CD8-positive, alpha-beta memory T cell (primary cell): ENCODE measurements at regions not wholly inside any gene's neighbourhood (a gene's known extent, or its start where the extent isn't known, plus 50 kb on each side); places are given as distances from the start of the nearest gene placed in this dataset.

Experiments
- CTCF ChIA-PET: fragments of 350-600 bp; sonication (Branson Sonifier 250); formaldehyde crosslinking; loops from one replicate; lab custom pipeline; 2021; ENCODE audit warnings: antibody characterized with exemption; lab: Charles Lee
- POLR2A ChIA-PET: fragments of 350-600 bp; sonication (Branson Sonifier 250); formaldehyde crosslinking; loops from one replicate; lab custom pipeline; 2021; ENCODE audit warnings: antibody characterized with exemption; lab: Charles Lee
- DNase-seq, 5 donors: peaks; one replicate each; pipeline versions ENCODE4 v3.0.0 to v3.0.0-alpha.2; 2020 to 2022; ENCODE audit warnings: mixed read lengths in 1 of 5
- H3K27ac ChIP-seq: one replicate; pipeline ENCODE4 v1.7.0; 2013; ENCODE audit warnings: low read depth, mild to moderate bottlenecking, low read length, moderate library complexity
- H3K27me3 ChIP-seq: 2 replicates; pipeline ENCODE4 v1.7.0; 2013; ENCODE audit warnings: low read length, mild to moderate bottlenecking; ENCODE audit not compliant: insufficient read depth, poor library complexity, severe bottlenecking
- H3K36me3 ChIP-seq: 2 replicates; pipeline ENCODE4 v1.7.0; 2013; ENCODE audit warnings: mild to moderate bottlenecking, low read length, moderate library complexity; ENCODE audit not compliant: insufficient read depth
- H3K4me1 ChIP-seq: 2 replicates; pipeline ENCODE4 v1.7.0; 2013; ENCODE audit warnings: mild to moderate bottlenecking, low read length, moderate library complexity; ENCODE audit not compliant: insufficient read depth
- H3K4me3 ChIP-seq: 2 replicates; pipeline ENCODE4 v1.7.0; 2013; ENCODE audit warnings: mild to moderate bottlenecking, low read length
- H3K9me3 ChIP-seq: 2 replicates; pipeline ENCODE4 v1.7.0; 2013; ENCODE audit warnings: mild to moderate bottlenecking, low read length
- H3K27ac Mint-ChIP-seq, 8 donors: one replicate each; pipeline ENCODE4 v1.8.0; 2020 to 2021; ENCODE audit warnings: mixed read lengths in 8 of 8, mild to moderate bottlenecking in 6 of 8, inconsistent platforms in 3 of 8, moderate library complexity in 3 of 8
- H3K27me3 Mint-ChIP-seq, 2 donors: one replicate each; pipeline ENCODE4 v1.8.0; 2020 to 2021; ENCODE audit warnings: mixed read lengths in 2 of 2, mild to moderate bottlenecking in 1 of 2, moderate library complexity in 1 of 2
- H3K36me3 Mint-ChIP-seq, 3 donors: one replicate each; pipeline ENCODE4 v1.8.0; 2020 to 2021; ENCODE audit warnings: mixed read lengths in 3 of 3, inconsistent platforms in 1 of 3, mild to moderate bottlenecking in 1 of 3
- H3K4me1 Mint-ChIP-seq, 3 donors: one replicate each; pipeline ENCODE4 v1.8.0; 2020 to 2021; ENCODE audit warnings: mixed read lengths in 3 of 3, inconsistent platforms in 1 of 3, mild to moderate bottlenecking in 1 of 3
- H3K4me3 Mint-ChIP-seq, 7 donors: one replicate each; pipeline ENCODE4 v1.8.0; 2020 to 2021; ENCODE audit warnings: mixed read lengths in 7 of 7, mild to moderate bottlenecking in 6 of 7, moderate library complexity in 4 of 7, inconsistent platforms in 2 of 7
- H3K9me3 Mint-ChIP-seq, 5 donors: one replicate each; pipeline ENCODE4 v1.8.0; 2020 to 2022; ENCODE audit warnings: mixed read lengths in 5 of 5, mild to moderate bottlenecking in 3 of 5, moderate library complexity in 2 of 5, inconsistent platforms in 1 of 5

GRCh38 chr5:68547622-68548021 lies 332.1 kb downstream of the PIK3R1 start:
- peaks cover 0 to 3% of the 10 kb centered on the region in 2 donors for H3K27me3 Mint-ChIP-seq
- POLR2A ChIA-PET: no interaction called here
- H3K27me3 ChIP-seq: no peaks in the 10 kb centered on the region
- no peak overlapping the region for H3K27ac ChIP-seq
- H3K4me3 Mint-ChIP-seq: no peak overlapping the region
- DNase-seq: no peak
- H3K4me1 ChIP-seq: no peaks in the 10 kb centered on the region
- H3K36me3 ChIP-seq: no peaks in the 10 kb centered on the region
- peaks cover 0 to 9% (median 0%) of the 10 kb centered on the region in 3 donors for H3K4me1 Mint-ChIP-seq
- H3K9me3 ChIP-seq: no peaks in the 10 kb centered on the region
- H3K4me3 ChIP-seq: no peak overlapping the region
- peak overlapping the region in 1 of 8 donors; percentile 34 for H3K27ac Mint-ChIP-seq
- CTCF ChIA-PET: no interaction called here
- H3K36me3 Mint-ChIP-seq: no peaks in the 10 kb centered on the region
- H3K9me3 Mint-ChIP-seq: no peaks in the 10 kb centered on the region

DNA sequence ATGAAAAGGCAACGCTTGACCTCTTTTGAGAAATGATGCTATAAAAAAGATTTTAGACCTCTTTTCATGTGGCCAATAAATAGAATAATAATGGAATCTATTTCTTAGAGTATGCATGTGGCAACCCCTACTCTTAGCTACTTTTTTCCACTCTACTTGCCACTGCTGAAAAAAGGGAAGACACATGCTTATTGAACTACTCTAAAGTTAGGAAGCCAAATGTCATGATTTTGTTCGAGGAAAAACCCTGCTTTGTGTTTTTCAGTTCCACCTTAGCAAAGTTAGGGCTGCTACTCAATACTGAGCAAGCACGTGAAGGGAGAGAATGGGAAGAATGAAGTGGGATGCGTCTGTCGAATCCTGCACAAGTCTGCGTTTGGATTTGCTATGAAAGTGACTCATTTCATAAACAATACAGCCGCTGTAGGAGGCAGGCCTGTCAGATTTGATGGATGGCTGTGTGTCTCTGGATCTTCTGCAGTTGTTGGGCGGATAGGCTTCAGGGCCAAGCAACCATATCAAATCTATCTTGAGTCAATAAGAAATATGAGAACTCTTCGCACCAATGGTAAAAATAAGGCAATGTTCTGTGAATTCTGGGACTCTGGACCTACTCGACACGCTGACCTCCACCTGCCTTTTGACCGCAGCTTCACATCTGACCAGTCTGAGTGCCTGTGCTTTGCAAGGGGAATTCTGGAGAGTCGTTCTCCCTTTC lies 333.6 kb downstream of the PIK3R1 start:
- CTCF ChIA-PET: no interaction called here

DNA sequence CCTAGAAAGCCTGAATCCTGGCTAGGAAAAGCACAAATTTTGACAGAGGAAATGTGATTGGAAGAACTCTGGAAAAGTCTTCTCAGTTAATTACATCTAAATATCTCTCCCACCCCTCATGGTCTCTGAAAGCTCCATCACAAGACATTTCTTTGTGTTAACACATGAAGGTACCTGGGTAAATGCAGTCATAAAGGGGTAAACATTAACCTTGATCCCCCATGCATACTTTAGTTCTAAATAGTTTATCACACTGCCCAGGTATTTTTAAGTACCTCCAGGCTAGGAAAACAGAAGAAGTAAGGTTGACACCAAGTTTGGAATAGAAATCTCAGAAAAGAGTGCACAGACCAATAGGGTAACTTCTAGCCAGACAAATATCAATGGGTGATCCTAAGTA lies 334.5 kb downstream of the PIK3R1 start:
- H3K4me1 Mint-ChIP-seq: no peaks in the 10 kb centered on the region
- no peak overlapping the region for H3K27ac Mint-ChIP-seq
- no peak overlapping the region for H3K4me3 Mint-ChIP-seq
- no peaks in the 10 kb centered on the region for H3K9me3 ChIP-seq
- DNase-seq: no peak
- no peaks in the 10 kb centered on the region for H3K4me1 ChIP-seq
- no peak overlapping the region for H3K27ac ChIP-seq
- H3K36me3 Mint-ChIP-seq: no peaks in the 10 kb centered on the region
- no peaks in the 10 kb centered on the region for H3K27me3 ChIP-seq
- CTCF ChIA-PET: no interaction called here
- H3K27me3 Mint-ChIP-seq: no peaks in the 10 kb centered on the region
- H3K36me3 ChIP-seq: no peaks in the 10 kb centered on the region
- POLR2A ChIA-PET: no interaction called here
- no peaks in the 10 kb centered on the region for H3K9me3 Mint-ChIP-seq
- H3K4me3 ChIP-seq: no peak overlapping the region

More for the DNA sequence above, 333.6 kb downstream of the PIK3R1 start:
- Mint-ChIP-seq H3K4me1 (no peaks in the 10 kb centered on the region), H3K4me3 (no peak overlapping the region), H3K9me3 (no peaks in the 10 kb centered on the region), H3K36me3 (no peaks in the 10 kb centered on the region), H3K27me3 (no peaks in the 10 kb centered on the region), H3K27ac (no peak overlapping the region)
- Histone ChIP-seq H3K36me3 (no peaks in the 10 kb centered on the region), H3K4me1 (no peaks in the 10 kb centered on the region), H3K9me3 (no peaks in the 10 kb centered on the region), H3K27me3 (no peaks in the 10 kb centered on the region), H3K27ac (no peak overlapping the region), H3K4me3 (no peak overlapping the region)
- DNase-seq: no peak
- POLR2A ChIA-PET: no interaction called here

GRCh38 chr5:68551436-68551835 lies 335.9 kb downstream of the PIK3R1 start:
- Histone ChIP-seq H3K27ac (no peak overlapping the region), H3K9me3 (no peaks in the 10 kb centered on the region), H3K27me3 (no peaks in the 10 kb centered on the region), H3K36me3 (no peaks in the 10 kb centered on the region), H3K4me3 (no peak overlapping the region), H3K4me1 (no peaks in the 10 kb centered on the region)
- Mint-ChIP-seq H3K4me1 (no peaks in the 10 kb centered on the region), H3K4me3 (no peak overlapping the region), H3K27ac (no peak overlapping the region), H3K36me3 (no peaks in the 10 kb centered on the region), H3K27me3 (no peaks in the 10 kb centered on the region), H3K9me3 (no peaks in the 10 kb centered on the region)
- CTCF ChIA-PET: interaction anchor here (0.6 kb wide), 1 partner anchor 98 kb away, joined by 3 read pairs; no protein-coding TSS in a partner anchor
- no peak for DNase-seq
- POLR2A ChIA-PET: no interaction called here

DNA sequence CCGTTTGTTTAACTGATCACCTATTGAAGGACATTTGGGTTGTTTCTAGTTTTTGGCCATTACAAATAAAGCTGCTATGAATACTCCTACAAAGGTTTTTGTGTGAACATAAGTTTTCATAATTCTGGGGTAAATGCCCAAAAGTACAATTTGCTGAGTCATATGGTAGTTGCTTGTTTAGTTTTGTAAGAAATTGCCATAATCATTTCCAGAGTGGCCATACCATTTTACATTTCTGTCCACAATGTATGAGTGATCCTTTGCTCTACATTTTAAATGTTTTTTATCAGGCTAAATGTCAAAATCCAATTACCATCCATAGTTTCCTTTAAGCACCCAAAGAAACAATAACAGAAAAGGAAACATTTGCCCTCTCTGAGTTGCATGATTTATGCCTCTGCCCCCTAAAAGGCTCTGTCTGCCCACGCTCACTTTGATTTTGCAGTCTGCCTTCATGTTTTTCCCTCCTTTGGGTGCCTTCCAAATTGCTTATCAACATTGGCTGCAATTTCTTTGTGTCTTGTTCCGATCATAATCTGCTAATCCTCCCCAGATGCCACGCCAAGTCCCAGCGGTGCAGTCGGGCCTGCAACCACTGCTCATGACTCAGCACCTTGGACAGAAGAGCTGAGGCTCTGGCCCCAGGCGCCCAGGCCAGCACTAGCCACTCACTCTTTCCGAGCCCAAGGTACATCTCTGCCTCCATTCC lies 339.2 kb downstream of the PIK3R1 start:
- DNase-seq: no peak
- Mint-ChIP-seq H3K27ac (no peak overlapping the region), H3K4me3 (no peak overlapping the region), H3K36me3 (no peaks in the 10 kb centered on the region), H3K27me3 (no peaks in the 10 kb centered on the region), H3K4me1 (no peaks in the 10 kb centered on the region), H3K9me3 (no peaks in the 10 kb centered on the region)
- H3K27ac ChIP-seq: no peak overlapping the region
- no peaks in the 10 kb centered on the region for H3K36me3 ChIP-seq
- POLR2A ChIA-PET: no interaction called here
- no peaks in the 10 kb centered on the region for H3K9me3 ChIP-seq
- CTCF ChIA-PET: no interaction called here
- no peaks in the 10 kb centered on the region for H3K27me3 ChIP-seq
- no peaks in the 10 kb centered on the region for H3K4me1 ChIP-seq
- no peak overlapping the region for H3K4me3 ChIP-seq

DNA sequence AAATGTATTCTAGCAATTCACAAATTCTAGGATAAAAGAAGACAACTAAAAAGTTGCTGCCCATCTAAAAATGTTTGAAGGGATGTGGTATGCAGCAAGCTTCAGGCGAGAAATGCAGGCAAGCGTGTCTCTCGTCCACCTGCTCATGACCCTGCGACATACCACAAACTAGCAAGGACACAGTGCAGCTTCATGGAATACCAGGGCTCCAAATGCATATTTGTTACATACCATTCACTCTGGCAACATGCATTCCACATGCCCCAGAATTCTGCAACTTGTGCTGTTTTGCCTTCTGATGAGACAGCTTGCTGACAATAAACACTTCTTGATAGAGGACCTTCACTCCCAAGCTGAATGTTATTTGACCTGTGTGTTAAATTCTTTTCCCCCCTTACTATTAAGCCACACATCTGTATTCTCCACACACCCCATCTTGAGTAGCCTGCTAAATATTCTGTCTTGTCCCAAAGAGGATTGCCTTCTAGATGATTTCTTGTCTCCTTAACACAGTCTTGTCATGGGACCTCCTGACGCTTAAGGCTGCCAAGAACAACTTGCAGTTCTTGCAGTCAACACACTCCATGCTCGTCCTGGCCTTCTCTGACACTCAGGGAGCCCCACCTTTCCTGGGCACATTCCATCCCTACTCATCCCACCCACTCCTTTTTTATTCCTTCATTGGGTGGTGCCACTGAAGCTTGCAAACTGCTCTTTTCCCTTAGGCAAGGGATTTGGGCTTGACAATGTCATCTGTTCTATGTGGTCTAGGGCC lies 340.5 kb downstream of the PIK3R1 start:
- no peaks in the 10 kb centered on the region for H3K36me3 Mint-ChIP-seq
- no peaks in the 10 kb centered on the region for H3K27me3 Mint-ChIP-seq
- DNase-seq: no peak
- no peaks in the 10 kb centered on the region for H3K9me3 Mint-ChIP-seq
- no peaks in the 10 kb centered on the region for H3K27me3 ChIP-seq
- no peaks in the 10 kb centered on the region for H3K9me3 ChIP-seq
- H3K4me1 ChIP-seq: no peaks in the 10 kb centered on the region
- H3K4me3 ChIP-seq: no peak overlapping the region
- no peak overlapping the region for H3K27ac ChIP-seq
- H3K4me3 Mint-ChIP-seq: no peak overlapping the region
- ChIA-PET POLR2A (no interaction called here), CTCF (no interaction called here)
- H3K36me3 ChIP-seq: no peaks in the 10 kb centered on the region
- H3K4me1 Mint-ChIP-seq: no peaks in the 10 kb centered on the region
- H3K27ac Mint-ChIP-seq: no peak overlapping the region

GRCh38 chr5:68557162-68557936 lies 341.8 kb downstream of the PIK3R1 start:
- H3K4me1 Mint-ChIP-seq: no peaks in the 10 kb centered on the region
- H3K27me3 Mint-ChIP-seq: no peaks in the 10 kb centered on the region
- DNase-seq: no peak
- no peak overlapping the region for H3K27ac Mint-ChIP-seq
- H3K9me3 ChIP-seq: no peaks in the 10 kb centered on the region
- H3K4me3 ChIP-seq: no peak overlapping the region
- H3K4me1 ChIP-seq: no peaks in the 10 kb centered on the region
- no peak overlapping the region for H3K27ac ChIP-seq
- H3K4me3 Mint-ChIP-seq: no peak overlapping the region
- no peaks in the 10 kb centered on the region for H3K9me3 Mint-ChIP-seq
- ChIA-PET CTCF (no interaction called here), POLR2A (no interaction called here)
- no peaks in the 10 kb centered on the region for H3K36me3 ChIP-seq
- H3K27me3 ChIP-seq: no peaks in the 10 kb centered on the region
- no peaks in the 10 kb centered on the region for H3K36me3 Mint-ChIP-seq
